ENCODE measurements at regions not wholly inside any gene's neighbourhood (a gene's known extent, or its start where the extent isn't known, plus 50 kb on each side); places are given as distances from the start of the nearest gene placed in this dataset.
A peak's percentile ranks its signal among the peaks of the same experiment; 100 is the strongest.

- ATAC-seq = no peak
Observed at GRCh38 chr2:204049635-204050034, 113.1 kb downstream of the ICOS start.

- no peak for ATAC-seq
Observed at GRCh38 chr2:204050681-204051080, 114.1 kb downstream of the ICOS start.

- no peak for ATAC-seq
Observed at GRCh38 chr2:204051476-204051875, 114.9 kb downstream of the ICOS start.

GRCh38 chr2:204051984-204052556 is 115.5 kb downstream of the ICOS start:
- no peak for ATAC-seq

- no peak for ATAC-seq
Observed at GRCh38 chr2:204059016-204059415, 122.5 kb downstream of the ICOS start.

GRCh38 chr2:204060841-204061240 is 124.3 kb downstream of the ICOS start:
- ATAC-seq = no peak

- ATAC-seq = no peak
Observed at GRCh38 chr2:204061241-204061640, 124.7 kb downstream of the ICOS start.

GRCh38 chr2:204064119-204064518 is 127.6 kb downstream of the ICOS start:
- ATAC-seq = no peak

GRCh38 chr2:204065566-204065965 is 129.0 kb downstream of the ICOS start:
- ATAC-seq = no peak

- no peak for ATAC-seq
Observed at GRCh38 chr2:204066051-204066450, 129.5 kb downstream of the ICOS start.

GRCh38 chr2:204069804-204070203 is 133.2 kb downstream of the ICOS start:
- ATAC-seq = no peak

GRCh38 chr2:204072443-204073324 is 136.1 kb downstream of the ICOS start:
- ATAC-seq = no peak

- ATAC-seq = no peak
Observed at GRCh38 chr2:204074456-204074855, 137.9 kb downstream of the ICOS start.

GRCh38 chr2:204078003-204078698 is 141.6 kb downstream of the ICOS start:
- ATAC-seq = peak; percentile 42

- ATAC-seq = no peak
Observed at GRCh38 chr2:204081487-204082425, 145.2 kb downstream of the ICOS start.

- no peak for ATAC-seq
Observed at GRCh38 chr2:204086167-204086566, 149.6 kb downstream of the ICOS start.

GRCh38 chr2:204089105-204089504 is 152.5 kb downstream of the ICOS start:
- no peak for ATAC-seq

GRCh38 chr2:204089574-204089973 is 153.0 kb downstream of the ICOS start:
- ATAC-seq = no peak

- no peak for ATAC-seq
Observed at GRCh38 chr2:204090021-204090420, 153.5 kb downstream of the ICOS start.

GRCh38 chr2:204104811-204105210 is 168.2 kb downstream of the ICOS start:
- no peak for ATAC-seq

GRCh38 chr2:204108330-204108751 is 171.8 kb downstream of the ICOS start:
- no peak for ATAC-seq

- ATAC-seq = no peak
Observed at GRCh38 chr2:204108781-204109295, 172.3 kb downstream of the ICOS start.
